ENCODE measurements at regions not wholly inside any gene's neighbourhood (a gene's known extent, or its start where the extent isn't known, plus 50 kb on each side); places are given as distances from the start of the nearest gene placed in this dataset.
A peak's percentile ranks its signal among the peaks of the same experiment; 100 is the strongest.

DNA sequence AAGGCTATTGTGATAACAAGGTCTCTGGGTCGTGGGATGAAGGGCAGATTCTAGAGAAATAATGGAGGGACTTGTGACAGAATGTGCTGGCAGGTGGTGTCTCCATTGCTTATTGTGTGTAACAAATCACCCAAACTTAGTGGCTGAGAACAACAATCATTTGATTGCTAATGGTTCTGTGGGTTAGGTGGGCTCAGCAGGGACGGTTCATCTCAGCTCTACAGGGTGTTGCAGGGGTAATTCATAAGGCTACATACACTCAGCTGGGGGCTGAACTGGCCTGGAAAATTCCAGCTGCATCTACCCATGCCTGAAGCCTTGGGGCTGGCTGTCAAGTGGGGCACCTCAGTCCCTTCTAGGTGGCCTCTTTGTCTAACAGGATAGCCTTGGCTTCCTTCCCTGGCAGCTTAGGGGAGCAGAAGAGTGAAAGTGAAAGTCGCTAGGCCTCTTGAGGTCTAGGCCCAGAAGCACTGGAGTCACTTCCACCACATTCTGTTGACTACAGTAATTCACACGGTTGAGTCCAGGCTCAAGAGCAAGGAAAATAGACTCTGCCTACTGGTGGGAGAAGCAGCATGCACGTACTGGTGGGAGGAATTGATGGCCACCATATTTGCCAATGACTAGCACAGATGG lies 308.9 kb downstream of the MN1 start:
- DNase-seq: no peak

DNA sequence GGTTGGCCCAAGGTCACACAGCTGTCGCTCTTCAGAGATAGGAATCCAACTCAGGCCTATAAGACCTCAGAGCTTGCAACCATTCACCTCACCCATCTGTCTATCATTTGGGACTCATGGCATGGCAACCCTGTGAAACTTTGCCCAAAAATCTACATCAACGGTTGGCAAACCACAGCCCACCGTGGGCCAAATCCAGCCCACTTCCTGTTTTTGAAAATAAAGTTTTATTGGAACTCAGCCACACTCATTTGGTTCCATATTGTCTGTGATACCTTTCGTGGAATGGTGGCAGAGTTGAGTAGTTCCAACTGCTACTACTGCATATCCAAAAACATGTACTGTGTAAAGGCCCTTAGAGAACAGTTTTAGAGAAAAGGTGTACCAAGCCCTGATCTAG lies 307.8 kb downstream of the MN1 start:
- no peak for DNase-seq

DNA sequence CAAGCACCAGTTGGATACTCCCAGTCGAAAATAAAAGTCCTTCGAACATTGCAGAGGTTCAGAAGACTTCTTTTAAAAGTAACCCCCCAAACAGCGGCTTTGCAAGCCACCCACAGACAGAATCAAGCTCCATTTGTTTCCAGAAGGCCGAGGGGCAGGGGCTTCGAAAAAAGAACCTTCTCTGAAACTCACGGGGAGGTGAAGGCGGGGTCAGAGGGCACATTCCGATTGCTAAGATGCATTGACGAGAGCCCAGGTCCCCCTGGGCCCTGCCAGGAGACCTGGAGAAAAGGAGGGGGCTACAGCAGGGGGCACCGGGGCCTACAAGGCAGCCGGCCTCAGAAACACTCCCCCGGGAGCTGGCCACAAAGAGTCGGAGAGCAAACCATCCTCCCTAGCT lies 306.8 kb downstream of the MN1 start:
- no peak for DNase-seq

DNA sequence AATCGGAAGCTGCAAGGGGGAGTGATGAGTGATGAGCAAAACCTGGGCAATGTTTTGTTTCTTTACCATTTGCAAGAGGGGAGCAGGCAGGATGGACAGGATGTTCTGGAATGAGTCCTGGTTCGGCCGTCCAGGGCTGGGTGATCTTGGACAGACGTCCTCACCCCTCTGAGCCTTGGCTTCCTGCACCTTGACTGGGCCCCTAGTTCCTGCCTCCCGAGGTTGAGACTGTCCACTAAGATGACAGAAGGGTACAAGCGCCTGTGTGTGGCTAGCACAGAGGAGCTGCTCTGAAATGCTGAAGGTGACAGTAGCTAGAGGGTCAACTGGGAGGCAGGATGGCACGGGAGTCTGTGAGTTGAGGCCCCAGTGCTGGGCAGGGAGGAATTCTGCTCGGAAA lies 306.2 kb downstream of the MN1 start:
- DNase-seq: no peak

DNA sequence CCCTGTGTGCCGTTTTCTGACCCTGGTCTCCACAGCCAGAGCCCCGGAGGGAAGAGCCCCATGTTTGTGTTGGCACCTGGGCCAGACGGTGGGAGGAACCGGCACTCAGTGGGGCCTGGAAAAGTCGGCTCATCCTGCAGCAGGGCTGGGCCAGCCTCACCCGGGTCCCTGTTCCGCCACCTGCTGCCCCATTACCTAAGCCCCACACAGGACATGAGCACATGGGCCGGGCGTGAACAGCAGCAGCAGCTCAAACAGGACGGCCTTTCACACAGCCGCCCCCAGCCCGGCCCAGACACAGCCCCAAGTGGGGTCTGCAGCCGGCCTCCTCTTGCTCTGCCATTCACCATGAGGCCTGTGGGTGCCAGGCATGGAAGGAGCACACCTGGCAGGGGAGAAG lies 302.4 kb downstream of the MN1 start:
- DNase-seq: no peak

DNA sequence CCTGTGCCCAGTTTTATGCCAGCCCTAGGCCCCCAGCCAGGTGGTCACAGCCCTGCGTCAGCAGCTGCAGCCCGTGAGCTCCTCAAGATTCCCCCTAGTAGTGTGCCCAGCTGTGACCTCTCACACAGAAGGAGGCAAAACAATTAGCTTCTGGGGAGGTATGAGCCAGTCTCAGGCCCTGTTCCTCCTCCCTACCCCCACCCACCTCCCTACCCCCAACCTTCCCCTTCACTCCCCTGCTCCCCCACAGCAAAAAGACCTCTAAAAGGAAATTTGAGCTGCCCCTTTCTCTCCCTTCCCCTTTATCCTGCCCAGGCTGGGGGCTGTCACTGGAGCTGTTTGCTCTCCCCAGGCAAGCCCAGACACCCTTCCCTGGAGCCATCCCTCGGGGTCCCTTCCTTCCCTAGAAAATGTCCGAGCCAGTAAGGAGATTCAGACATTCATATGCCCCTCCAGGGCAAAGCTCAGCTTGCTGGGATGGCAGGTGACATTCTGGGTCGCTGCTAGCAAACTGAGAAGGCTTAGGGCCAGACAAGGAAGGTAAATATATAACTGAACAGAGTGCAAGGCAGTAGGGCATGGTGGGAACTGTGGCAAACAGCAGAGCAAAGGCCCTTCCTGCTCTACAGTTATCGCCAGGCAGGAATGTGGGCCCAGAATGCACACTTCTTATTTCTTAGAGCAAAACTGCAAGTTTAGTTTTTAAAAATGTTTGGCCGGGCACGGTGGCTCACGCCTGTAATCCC lies 300.2 kb downstream of the MN1 start:
- DNase-seq: no peak

DNA sequence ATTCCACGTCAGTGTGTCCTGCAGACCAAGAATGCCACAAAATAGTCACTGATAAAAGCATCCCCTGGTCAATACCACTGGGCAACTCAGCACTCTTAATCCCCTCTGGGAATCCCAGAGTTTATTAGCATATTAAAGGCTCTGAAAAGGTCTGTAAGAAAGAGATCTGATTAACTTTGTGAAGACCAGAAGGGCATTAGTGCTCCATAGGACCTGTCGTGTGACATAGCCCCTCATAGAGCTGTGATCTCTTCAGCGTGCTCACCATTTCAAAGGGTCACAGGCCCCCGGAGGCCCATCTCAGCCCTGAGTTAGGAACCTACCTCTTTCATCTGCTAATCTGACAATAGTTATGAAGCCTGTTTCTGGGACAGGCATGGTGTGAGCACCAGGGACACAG lies 299.2 kb downstream of the MN1 start:
- no peak for DNase-seq

DNA sequence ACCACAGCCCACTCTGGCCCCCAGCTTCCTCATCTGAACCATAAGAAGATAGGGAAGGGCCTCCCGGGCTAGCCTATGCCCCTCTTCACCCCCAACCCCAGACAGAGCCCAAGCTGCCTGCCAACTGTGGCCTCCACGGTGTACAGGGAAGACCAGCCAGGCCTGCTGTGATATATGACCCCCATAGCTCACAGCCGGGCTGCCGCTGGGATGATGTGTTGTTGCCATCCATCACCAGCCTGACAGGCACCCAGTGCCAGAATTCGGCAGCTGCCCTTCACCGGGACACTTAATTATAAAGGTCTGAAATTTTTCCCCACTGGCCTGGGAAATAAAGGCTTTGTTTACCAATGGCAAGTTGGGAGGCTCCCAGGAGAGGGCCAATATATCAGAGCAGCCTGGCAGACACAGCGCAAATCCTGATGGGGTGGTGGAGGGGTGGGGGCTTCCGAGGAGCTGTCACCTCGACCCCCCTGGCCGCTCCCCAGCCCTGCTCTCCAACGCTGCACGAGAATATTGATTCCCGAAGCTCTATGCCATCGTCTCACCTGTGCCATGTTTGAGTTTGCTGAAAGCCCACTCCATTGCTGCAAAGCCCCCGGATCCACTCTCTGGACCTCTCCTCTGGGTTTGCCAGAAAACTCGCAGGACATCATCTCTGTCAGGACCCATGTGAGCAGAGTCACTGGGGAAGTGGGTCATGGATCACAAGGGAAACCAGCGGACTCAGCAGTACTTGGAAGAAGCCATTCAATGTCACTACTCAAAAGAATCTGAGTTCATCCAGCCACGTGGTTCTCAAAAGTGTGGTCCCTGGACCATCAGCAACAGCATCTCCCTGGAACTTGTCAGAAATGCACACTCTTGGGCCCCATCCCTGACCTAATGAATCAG lies 296.9 kb downstream of the MN1 start:
- DNase-seq: no peak

DNA sequence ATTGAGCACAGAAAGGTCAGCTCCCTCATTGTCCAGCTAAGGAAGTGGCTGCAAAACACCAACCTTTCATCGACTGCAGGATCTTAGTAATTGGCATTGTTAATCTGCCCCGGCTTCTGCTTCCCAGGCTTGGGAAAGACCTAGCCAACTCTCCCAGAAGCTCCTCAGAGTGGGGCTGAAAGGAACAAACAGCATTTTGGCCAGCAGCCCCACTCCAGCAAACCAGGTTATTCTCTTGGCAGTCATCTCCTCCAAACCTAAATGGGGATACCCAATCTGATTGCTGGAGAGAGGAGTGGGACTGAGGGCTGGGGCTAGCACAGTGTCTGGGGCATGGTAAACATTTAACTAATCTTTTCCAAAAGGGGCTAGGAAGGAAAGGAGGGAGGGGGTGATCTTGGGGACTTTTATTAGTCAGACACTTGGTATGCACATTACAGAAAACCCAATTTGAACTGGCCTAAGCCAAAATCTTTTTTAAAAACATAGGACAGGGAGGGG lies 294.4 kb downstream of the MN1 start:
- no peak for DNase-seq

DNA sequence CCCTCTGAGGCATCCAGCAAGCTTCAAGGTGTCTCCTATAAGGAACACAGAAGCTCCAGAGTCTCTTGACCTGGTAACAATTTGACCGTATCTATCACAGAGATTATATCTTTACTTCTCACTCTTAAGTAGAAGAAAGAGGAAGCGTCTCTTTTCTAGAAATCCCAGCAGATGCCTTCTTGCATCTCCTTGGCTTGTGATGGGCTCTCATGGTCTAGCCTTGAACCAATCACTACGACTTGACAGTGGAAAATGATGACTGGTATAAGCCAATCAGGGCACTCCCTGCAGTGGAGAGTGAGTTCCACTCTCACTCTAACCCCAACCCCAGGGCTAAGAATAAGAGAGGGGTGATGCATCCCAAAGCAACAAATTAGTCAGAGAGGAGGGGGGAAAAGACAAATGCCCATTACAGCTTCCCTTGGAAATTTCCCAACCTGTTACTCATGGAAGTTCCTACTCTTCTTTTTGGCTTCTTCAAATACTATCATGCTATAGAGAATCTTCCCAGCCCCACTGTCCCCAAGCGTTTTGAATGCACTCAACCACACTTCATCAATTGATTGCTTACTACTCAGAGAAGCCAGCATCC lies 293.5 kb downstream of the MN1 start:
- no peak for DNase-seq

DNA sequence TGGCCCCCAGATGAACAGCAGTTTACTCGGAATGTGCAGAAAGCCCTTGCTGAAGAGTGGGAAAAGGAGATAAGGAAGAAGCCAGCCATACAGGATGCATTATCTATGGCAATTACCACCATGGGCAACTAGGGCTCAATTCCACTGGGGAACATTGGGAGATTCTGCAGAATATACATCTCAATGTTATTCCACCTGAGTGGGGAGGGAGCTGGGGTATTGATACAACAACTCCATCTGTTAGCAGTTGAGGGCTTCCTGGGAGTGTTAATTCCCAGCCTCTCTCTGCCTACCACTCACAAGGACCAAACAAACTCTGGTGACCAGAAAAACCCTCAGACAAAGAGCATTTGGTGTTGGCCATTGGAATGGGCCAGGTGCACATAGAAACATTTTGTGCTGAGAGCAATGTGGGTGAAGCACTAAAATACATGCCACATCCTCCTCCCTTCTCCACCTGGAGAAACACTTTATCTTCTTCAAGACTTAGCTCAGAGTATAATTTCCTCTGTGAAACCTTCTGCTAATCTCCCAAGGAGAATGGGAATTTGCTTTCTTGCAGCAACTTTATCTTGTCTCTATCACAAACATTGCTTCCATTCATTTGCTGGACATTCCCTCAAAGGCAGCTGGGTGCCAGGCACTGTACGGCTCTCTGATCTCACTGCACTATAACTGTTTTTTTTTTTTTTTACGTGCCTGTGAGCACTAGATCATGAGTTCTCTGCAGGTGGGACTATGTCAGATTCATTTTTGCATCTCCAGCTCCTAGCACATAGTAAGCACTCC lies 292.2 kb downstream of the MN1 start:
- no peak for DNase-seq

DNA sequence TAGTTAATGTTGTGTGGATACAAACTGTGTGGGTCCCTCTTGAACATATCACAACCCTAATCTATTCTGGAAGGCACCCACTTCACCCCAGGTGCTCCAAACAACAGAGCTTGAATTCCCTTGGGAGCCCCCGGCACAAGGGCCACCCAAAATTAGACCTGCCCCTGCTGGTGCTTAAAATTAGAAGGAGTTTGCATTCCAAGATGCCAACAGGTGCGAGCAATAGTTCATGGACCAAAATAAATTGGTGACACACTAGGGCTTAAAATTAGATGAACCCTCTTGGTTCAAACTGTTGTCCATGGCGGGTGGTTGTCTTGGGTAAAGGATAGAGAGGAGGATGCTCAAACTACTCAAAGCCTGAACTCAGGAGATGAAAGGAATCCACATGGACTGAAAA lies 291.5 kb downstream of the MN1 start:
- no peak for DNase-seq

DNA sequence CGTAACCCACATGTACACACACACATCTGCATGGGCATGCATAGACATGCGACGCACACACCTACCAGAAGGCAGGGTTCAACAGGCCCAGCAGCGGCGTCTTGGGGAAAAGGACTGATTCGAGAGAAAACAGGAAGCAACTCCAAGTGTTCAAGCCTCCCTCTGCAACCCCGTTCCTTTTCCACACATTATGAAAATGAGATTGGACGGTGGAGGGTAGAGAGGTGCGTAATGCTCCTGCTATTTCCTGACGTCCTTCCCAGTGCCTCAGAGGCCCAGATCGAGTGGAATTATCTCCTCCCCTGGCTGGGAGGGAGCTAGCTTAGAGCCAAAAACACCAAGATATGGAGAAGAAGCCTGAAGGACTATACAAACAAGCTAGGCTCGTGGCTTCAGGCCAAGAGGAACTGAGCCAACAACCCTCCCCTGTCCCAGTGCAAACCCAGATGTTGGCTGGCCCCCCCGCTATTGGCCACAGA lies 289.2 kb downstream of the MN1 start:
- DNase-seq: peak; percentile 57

DNA sequence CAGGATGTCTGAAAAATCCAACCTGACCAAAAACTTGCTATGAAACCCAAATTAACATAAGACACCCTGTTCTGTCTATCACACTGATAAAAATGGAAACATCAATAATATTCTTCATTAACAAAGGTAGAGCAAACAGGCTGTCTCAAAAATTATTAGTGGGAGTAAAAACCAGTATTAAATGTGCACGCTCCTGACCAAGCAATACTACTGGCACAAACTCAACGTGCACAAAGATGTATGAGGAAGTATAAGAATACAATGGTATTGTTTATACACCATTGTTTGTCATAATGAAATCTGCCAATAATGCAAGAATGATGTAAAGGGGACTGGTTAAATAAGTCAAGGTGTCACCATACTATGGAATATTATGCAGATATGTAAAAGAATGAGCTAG lies 288.5 kb downstream of the MN1 start:
- no peak for DNase-seq

DNA sequence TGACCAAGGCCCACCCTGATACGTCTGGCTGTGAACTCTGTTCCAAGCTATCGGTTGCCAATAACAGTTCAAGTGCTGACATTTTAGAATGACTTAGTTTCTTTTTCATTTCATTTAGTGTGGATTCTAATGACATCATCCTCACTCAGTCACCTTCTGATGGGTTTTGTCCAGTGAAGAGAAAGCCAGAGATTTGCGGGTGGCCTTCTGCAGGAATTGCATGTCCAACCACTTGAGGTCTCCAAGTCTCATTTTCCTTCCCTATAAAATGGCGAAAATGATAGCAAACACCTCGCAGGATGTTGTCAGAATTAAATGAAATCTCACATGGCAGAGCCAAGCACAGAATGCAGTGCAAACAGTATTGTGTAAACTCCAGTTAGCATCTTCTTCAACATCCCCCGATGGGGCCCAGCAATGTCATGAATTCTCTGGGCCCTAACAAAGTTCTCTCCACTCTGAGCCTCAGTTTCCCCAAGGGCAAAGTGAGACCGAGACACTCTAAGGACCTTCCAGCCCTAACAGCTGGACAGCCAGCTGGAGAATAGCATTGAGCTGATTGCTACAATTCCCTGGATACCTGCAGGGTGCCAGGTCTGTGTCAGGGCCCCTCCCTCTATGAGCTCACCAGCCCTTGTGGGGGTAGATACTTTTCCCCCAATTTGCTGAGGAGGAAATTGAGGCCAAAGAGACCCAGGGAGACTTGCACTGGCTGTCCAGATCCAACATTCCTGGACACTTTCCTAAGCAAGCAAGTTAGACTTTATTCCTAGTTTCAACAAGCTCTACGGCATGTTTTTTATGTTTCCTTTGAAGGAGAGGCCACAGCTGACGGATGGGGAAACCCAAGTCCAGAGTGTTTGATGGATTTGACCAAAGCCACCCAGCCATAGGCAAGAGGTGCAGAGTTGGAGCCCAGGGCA lies 286.7 kb downstream of the MN1 start:
- no peak for DNase-seq

DNA sequence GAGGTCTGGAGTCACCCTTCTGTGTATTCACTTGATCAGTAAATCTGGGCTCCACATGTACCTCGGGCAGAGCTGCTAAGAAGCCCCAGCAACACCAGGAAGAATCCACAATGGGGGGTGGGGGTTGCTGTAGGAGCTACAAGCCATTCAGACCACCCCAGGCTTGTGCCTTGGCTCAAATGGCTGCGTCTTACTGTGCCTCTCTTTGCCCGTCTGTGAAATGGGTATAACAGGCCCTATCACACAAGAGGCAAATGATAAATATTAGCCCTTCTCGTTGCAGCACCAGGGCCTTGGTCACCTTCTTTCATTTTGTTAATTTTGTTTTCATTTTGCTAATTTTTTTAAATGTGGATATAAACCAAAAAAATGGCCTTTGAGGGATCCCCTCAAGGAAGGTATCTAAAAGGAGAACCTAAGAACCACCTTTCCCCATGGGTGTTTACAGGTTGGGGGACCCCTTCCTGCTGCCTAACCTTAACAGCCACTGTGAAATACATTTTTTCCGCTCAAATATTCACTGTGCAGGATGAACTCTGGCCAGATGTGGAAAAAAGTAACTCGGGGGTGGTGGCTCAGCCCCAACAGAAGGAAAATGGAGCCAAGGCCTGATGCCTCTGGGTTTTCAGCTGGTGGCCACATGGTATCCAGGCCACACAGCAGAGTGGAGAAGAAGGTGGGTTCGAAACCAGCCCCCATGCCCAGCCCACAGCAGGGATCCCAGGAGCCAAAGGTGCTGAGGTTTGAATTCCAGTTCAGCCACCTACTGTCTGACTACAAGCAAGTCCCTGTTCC lies 284.0 kb downstream of the MN1 start:
- no peak for DNase-seq

DNA sequence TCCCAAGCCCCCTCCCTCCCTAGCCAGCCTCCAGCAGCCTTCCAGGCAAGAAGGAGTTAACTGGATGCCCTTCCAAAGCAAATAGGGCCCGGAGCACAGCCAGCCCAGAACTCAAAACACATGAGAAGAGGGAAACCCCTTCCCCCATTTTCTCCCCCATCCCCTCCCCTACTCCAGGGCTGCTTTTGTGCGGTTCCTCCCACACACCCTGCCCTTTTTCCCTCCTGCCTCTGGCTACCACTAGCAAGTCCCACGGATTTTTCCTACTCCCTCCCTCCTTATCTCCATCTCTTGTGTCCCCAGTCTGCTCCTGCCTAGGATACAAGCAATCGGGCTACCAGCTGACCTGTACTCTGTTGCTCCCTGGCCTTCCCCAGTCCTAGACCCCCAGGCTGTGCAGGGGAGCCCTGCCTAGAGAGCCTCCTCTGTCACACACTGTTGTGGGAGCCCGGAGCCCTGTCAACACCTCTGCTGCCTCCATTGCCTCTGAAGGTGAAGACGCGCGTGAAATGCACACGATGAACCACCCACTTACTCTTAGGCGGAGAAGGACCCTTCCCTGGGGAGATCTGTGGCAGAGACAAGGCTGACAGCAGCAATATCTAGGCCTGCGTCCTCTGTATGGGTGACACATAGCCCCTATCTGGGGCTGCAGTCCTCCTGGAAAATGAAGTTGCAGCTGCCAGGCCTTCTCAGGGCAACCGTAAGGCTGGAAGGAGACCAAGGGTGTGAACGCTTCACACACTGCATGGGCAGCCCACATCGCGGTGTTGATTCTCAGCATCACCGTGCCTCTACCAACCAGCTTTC lies 282.8 kb downstream of the MN1 start:
- no peak for DNase-seq

DNA sequence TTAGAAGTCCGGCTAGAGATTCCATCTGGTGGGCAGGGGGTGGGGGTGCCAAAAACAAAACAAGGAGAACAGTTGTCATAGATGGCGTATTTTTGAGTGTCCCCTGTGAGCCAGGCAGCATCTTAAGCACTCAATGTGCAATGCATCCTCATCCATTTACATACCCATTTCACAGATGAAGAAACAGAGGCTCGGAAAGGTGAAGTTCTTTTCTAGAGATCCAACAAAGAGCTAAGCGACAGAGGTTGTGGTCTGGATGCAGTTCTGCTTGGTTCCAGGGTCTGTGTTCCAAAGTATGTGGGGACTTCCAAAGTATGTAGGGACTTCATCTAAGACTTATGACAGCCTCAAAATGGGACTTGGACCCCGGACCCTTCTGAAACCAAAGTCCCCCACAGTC lies 277.8 kb downstream of the MN1 start:
- no peak for DNase-seq

DNA sequence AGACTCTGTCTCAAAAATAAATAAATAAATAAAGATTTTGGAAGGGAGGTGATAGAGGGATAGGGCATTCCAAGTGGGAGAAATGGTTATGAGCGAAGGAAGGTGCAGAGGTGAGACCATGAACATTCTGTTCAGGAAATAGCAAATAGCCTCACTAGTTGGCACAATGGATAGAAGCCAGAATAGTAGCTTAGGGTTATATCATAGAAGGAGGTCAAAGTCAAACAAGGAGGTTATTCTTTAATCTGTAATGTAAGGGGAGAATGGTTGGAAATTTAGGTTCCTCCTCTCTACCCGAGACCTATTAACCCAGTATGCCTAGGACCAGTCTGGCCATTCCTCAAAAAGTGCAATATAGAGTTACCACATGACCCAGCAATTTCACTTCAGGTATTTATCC lies 275.8 kb downstream of the MN1 start:
- no peak for DNase-seq
